Brain microvascular endothelial cell (primary cell): ENCODE measurements at regions not wholly inside any gene's neighbourhood (a gene's known extent, or its start where the extent isn't known, plus 50 kb on each side); places are given as distances from the start of the nearest gene placed in this dataset.

Experiments
- DNase-seq: peaks from one replicate; pipeline ENCODE4 v3.0.0-alpha.2; 2020
- H3K27ac ChIP-seq: fragments of 250-450 bp; sonication (Bioruptor Pico); 2 replicates; pipeline ENCODE4 v1.5.1; 2020; ENCODE audit warnings: mild to moderate bottlenecking, moderate library complexity
- H3K27me3 ChIP-seq: fragments of 250-450 bp; sonication (Bioruptor Pico); replicated peaks from 2 replicates; pipeline ENCODE4 v1.5.1; 2020; ENCODE audit warnings: mild to moderate bottlenecking
- H3K36me3 ChIP-seq: fragments of 250-450 bp; sonication (Bioruptor Pico); replicated peaks from 2 replicates; pipeline ENCODE4 v1.5.1; 2020; ENCODE audit warnings: mild to moderate bottlenecking
- H3K4me3 ChIP-seq: 2 replicates; pipeline ENCODE4 v1.5.1; 2011; ENCODE audit warnings: low read depth, mild to moderate bottlenecking, control low read depth, low read length, moderate library complexity
- in situ Hi-C: cut with HindIII; loops from 2 replicates; pipeline ENCODE4 v1.10.0; 2017; ENCODE audit warnings: low sequenced_read_pairs, low pct_ligation_motif_present
- TF ChIP-seq, protein P1 (sequence below): IDR thresholded peaks from 2 replicates; pipeline ENCODE4 v1.5.1; 2011; ENCODE audit warnings: low read depth, mild to moderate bottlenecking, moderate library complexity, low read length, control low read depth, inconsistent platforms; ENCODE audit errors: missing control alignments

- TF ChIP-seq, protein P1, sequence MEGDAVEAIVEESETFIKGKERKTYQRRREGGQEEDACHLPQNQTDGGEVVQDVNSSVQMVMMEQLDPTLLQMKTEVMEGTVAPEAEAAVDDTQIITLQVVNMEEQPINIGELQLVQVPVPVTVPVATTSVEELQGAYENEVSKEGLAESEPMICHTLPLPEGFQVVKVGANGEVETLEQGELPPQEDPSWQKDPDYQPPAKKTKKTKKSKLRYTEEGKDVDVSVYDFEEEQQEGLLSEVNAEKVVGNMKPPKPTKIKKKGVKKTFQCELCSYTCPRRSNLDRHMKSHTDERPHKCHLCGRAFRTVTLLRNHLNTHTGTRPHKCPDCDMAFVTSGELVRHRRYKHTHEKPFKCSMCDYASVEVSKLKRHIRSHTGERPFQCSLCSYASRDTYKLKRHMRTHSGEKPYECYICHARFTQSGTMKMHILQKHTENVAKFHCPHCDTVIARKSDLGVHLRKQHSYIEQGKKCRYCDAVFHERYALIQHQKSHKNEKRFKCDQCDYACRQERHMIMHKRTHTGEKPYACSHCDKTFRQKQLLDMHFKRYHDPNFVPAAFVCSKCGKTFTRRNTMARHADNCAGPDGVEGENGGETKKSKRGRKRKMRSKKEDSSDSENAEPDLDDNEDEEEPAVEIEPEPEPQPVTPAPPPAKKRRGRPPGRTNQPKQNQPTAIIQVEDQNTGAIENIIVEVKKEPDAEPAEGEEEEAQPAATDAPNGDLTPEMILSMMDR, result no peak
- H3K27me3 ChIP-seq, result no peaks in the 10 kb centered on the region
- H3K27ac ChIP-seq, result no peak overlapping the region
- H3K4me3 ChIP-seq, result no peak overlapping the region
- no peak for DNase-seq
- H3K36me3 ChIP-seq, result no peaks in the 10 kb centered on the region
- in situ Hi-C loops, result no loop called here
Observed at GRCh38 chr14:94717808-94718207, 52.1 kb downstream of the GSC start.

DNA sequence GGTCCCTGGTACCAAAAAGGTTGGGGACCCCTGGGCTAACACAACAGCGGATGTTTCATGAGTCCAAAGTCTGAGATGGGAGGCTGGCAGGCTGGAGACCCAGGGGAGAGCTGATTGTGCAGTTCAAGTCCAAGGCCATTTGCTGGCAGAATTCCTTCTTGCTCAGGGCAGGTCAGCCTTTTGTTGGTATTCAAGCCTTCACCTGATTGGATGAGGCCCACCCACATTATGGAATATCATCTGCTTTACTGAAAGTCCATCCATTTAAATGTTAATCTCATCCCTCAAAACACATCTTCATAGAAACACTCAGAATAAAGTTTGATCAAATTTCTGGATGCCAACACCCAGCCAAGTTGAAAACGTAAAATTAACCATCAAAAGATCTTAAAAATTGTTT, 52.9 kb downstream of the GSC start:
- Histone ChIP-seq H3K27ac (no peak overlapping the region), H3K36me3 (no peaks in the 10 kb centered on the region), H3K27me3 (no peaks in the 10 kb centered on the region), H3K4me3 (no peak overlapping the region)
- TF ChIP-seq, protein P1, result no peak
- in situ Hi-C loops, result no loop called here
- no peak for DNase-seq

DNA sequence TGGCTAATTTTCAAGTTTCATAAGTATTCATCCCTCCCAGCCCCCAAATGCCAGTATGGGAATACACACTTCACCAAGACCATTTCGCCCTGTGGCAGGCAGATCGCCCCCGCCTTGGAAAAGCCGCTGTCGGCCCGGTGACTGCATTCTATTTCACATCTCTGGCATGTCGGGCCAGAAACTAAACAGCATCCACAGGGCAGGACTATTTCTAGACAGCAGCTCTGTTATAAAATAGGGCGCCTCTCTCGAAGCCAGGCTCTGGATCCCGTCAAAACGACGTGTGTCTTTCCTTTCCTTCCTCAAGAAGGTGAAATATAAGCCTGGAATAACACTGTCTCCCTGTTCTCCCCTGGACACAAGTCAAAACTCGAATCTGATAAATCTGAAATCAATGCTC, 56.8 kb downstream of the GSC start:
- Histone ChIP-seq H3K36me3 (no peaks in the 10 kb centered on the region), H3K27me3 (no peaks in the 10 kb centered on the region), H3K27ac (no peak overlapping the region), H3K4me3 (no peak overlapping the region)
- TF ChIP-seq, protein P1, result no peak
- in situ Hi-C loops, result no loop called here
- DNase-seq, result no peak

GRCh38 chr14:94710731-94711130, 59.2 kb downstream of the GSC start:
- H3K27me3 ChIP-seq, result no peaks in the 10 kb centered on the region
- DNase-seq, result no peak
- H3K27ac ChIP-seq, result no peak overlapping the region
- TF ChIP-seq, protein P1, result no peak
- no peaks in the 10 kb centered on the region for H3K36me3 ChIP-seq
- in situ Hi-C loops, result no loop called here
- no peak overlapping the region for H3K4me3 ChIP-seq

DNA sequence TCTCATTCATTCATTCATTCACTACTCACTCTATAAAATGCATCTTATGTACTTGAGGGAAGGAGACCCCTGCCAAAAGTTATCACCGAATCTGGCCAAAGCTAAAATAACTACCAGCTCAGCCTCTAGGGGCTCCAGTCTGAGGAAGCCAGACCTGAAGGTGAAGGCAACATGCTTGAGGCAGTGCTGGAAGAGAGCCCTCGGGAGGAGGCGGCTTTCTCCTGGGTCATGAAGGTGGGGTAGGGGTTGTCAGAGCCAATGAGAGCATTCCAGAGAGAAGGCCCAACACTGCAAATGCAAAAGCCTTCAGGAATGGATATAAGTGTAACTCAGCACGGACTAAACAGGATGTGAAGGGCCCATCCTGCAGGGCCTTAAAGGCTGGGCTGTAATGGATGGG, 62.4 kb downstream of the GSC start:
- DNase-seq, result no peak
- in situ Hi-C loops, result no loop called here
- Histone ChIP-seq H3K4me3 (no peak overlapping the region), H3K27me3 (no peaks in the 10 kb centered on the region), H3K27ac (no peak overlapping the region), H3K36me3 (no peaks in the 10 kb centered on the region)
- TF ChIP-seq, protein P1, result peak; percentile 48

DNA sequence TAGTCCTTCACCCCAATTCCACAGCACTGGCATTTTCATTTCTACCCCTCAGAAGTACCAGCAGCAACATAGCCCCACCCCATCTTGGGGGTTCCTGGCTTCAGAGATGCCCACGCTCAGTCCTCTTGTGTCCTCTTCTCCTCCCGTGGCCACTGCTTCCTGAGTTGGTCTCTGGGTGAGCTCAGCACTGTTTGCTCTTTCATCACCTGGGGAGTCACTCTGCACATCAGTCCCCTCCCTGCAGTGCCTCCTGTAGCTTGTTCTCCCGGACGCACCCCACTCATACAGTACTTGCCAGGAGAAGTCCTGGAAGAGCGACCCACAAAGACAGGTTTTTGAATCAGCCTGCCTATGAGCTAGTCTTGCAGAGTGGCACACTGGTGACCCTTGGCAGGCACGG, 63.8 kb downstream of the GSC start:
- no peak overlapping the region for H3K4me3 ChIP-seq
- DNase-seq, result no peak
- in situ Hi-C loops, result no loop called here
- H3K27me3 ChIP-seq, result no peaks in the 10 kb centered on the region
- H3K27ac ChIP-seq, result no peak overlapping the region
- no peaks in the 10 kb centered on the region for H3K36me3 ChIP-seq
- TF ChIP-seq, protein P1, result no peak
